ENCODE measurements at regions not wholly inside any gene's neighbourhood (a gene's known extent, or its start where the extent isn't known, plus 50 kb on each side); places are given as distances from the start of the nearest gene placed in this dataset.

GRCh38 chr2:2860589-2861300 lies 516.9 kb downstream of the EIPR1 start:
- TF ChIP-seq CTCF (IDR thresholded peaks at IDR 0.05): no peak
- TF ChIP-seq POLR2A (IDR thresholded peaks at IDR 0.05): no peak
- no peak for TF ChIP-seq POLR2AphosphoS5 (IDR thresholded peaks at IDR 0.05)
